Thymus (tissue), 11 donors: ENCODE measurements at regions not wholly inside any gene's neighbourhood (a gene's known extent, or its start where the extent isn't known, plus 50 kb on each side); places are given as distances from the start of the nearest gene placed in this dataset.

Experiments
- DNase-seq, 9 donors: peaks; one replicate each; pipeline ENCODE4 v3.0.0-alpha.2; 2013; ENCODE audit warnings: low spot score in 9 of 9, low read depth in 6 of 9, missing footprints in 1 of 9
- H3K27ac ChIP-seq, 2 donors: one replicate each; pipeline ENCODE4 v1.5.1; 2013; ENCODE audit warnings: control low read depth in 1 of 2, low read depth in 1 of 2, low read length in 1 of 2, mild to moderate bottlenecking in 1 of 2, moderate library complexity in 1 of 2
- H3K27me3 ChIP-seq, 2 donors: one replicate each; pipeline ENCODE4 v1.5.1; 2013; ENCODE audit warnings: low read length in 1 of 2; ENCODE audit not compliant: control insufficient read depth in 2 of 2, insufficient read depth in 1 of 2
- H3K36me3 ChIP-seq, 2 donors: one replicate each; pipeline ENCODE4 v1.5.1; 2013; ENCODE audit warnings: low read length in 1 of 2, mild to moderate bottlenecking in 1 of 2, moderate library complexity in 1 of 2; ENCODE audit not compliant: control insufficient read depth in 2 of 2, insufficient read depth in 2 of 2
- H3K4me1 ChIP-seq, 2 donors: one replicate each; pipeline ENCODE4 v1.5.1; 2013; ENCODE audit warnings: low read length in 2 of 2; ENCODE audit not compliant: control insufficient read depth in 2 of 2, insufficient read depth in 2 of 2
- H3K4me3 ChIP-seq, 2 donors: one replicate each; pipeline ENCODE4 v1.5.1; 2013; ENCODE audit warnings: low read length in 2 of 2, control low read depth in 1 of 2, mild to moderate bottlenecking in 1 of 2
- H3K9me3 ChIP-seq, 2 donors: one replicate each; pipeline ENCODE4 v1.5.1; 2013; ENCODE audit warnings: low read length in 1 of 2, mild to moderate bottlenecking in 1 of 2; ENCODE audit not compliant: control insufficient read depth in 2 of 2, insufficient read depth in 1 of 2
- WGBS: extraction: QIAGEN DNeasy Blood & Tissue Kit; methylation state at CpG from one replicate; pipeline ENCODE4 v1.1.7; 2013; 5-methylcytosine and 5-hydroxymethylcytosine counted together
- donor health status: healthy.

GRCh38 chr2:13650586-13651180 lies 933.9 kb downstream of the TRIB2 start:
- Histone ChIP-seq H3K36me3 (no peaks in the 10 kb centered on the region), H3K4me1 (no peaks in the 10 kb centered on the region), H3K9me3 (peaks cover 0 to 2% of the 10 kb centered on the region in 2 donors), H3K27me3 (no peaks in the 10 kb centered on the region), H3K27ac (no peak overlapping the region), H3K4me3 (no peak overlapping the region)
- 74% methylated on average over 3 of the region's 3 CpGs for WGBS
- no peak for DNase-seq

DNA sequence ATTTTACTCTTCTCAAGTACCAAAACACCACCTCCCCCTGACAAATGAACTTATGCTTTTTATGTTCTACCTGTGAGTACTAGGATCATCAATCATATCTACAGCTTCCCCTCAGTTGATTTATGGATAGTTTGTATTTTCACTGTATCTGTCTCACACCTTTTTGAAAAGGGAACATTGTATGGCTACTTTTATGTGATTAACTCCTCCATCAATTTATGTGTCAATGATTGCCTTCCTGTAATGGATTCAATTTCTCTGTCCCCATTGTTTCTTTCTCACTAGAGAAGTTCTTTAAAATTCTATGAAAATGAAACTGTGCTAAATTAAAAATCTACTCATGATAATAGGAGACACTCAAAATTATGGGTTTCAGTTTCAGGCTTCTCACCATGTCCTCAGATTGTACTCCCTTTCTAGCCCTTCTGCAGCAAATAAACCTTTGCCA lies 935.0 kb downstream of the TRIB2 start:
- no peak overlapping the region for H3K4me3 ChIP-seq
- H3K27ac ChIP-seq, result no peak overlapping the region
- no peaks in the 10 kb centered on the region for H3K4me1 ChIP-seq
- DNase-seq, result no peak
- no peaks in the 10 kb centered on the region for H3K36me3 ChIP-seq
- H3K27me3 ChIP-seq, result no peaks in the 10 kb centered on the region
- H3K9me3 ChIP-seq, result peaks cover 0 to 2% of the 10 kb centered on the region in 2 donors

DNA sequence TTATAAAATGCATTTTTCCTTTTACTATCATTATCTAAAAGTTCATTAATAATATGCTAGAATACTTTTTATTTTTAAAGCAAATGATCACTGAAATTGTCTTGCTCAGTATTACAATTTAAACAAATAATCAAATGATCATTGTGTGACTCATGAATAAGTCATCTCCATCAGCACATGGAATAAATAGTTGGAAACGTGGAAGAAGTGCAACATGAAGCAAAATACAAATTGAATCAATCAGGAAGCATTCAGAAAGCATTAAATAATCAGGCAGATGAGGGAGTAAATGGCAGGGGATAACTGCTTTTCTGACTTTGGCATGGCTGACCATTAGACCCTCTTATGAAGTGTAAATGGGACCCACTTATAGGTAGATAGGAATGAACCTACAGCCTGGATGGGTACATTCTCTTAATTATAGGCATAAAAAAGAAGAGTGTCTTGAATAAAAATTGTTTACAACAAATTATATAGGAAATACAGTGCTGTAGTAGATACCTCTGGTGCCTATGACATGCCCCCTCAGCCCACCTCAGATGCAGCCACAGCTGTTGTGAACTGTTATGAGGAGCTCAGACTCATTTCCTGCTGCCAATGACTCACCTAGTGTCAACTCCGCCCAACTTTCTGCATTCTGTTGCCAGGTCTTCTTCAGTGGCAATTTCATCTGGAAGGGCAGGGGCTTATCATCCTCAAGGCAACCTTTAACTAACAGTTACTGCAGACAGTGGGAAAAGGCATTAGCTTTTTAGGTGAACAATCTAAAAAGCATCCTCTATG lies 936.0 kb downstream of the TRIB2 start:
- WGBS, result 71% methylated on average over 2 of the region's 2 CpGs
- Histone ChIP-seq H3K27ac (no peak overlapping the region), H3K9me3 (peaks cover 0 to 2% of the 10 kb centered on the region in 2 donors), H3K4me1 (no peaks in the 10 kb centered on the region), H3K4me3 (no peak overlapping the region), H3K36me3 (no peaks in the 10 kb centered on the region), H3K27me3 (no peaks in the 10 kb centered on the region)
- DNase-seq, result peak in 1 of 9 donors; percentile 3

- Histone ChIP-seq H3K27ac (no peak overlapping the region), H3K9me3 (peaks cover 0 to 2% of the 10 kb centered on the region in 2 donors), H3K36me3 (no peaks in the 10 kb centered on the region), H3K4me1 (no peaks in the 10 kb centered on the region), H3K4me3 (no peak overlapping the region), H3K27me3 (no peaks in the 10 kb centered on the region)
- DNase-seq, result no peak
These were observed 937.7 kb downstream of the TRIB2 start for GRCh38 chr2:13654416-13654815.

DNA sequence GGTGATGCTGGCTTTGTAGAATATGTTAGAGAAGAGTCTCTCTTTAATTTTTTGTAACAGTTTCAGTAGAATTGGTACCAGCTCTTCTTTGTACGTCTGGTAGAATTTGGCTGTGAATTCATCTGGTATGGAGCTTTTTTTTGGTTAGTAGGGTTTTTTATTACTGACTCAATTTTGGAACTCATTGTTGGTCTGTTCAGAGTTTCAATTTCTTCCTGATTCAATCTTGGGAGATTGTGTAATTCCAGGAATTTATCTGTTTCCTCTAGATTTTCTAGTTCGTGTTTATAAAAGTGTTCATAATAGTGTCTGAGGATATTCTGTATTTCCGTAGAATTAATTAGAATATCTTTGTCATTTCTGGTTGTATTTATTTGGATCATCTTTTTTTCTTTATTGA lies 943.5 kb downstream of the TRIB2 start:
- no peaks in the 10 kb centered on the region for H3K4me1 ChIP-seq
- no peak for DNase-seq
- WGBS, result 74% methylated on average over 3 of the region's 3 CpGs
- H3K9me3 ChIP-seq, result no peaks in the 10 kb centered on the region
- H3K27me3 ChIP-seq, result no peaks in the 10 kb centered on the region
- no peak overlapping the region for H3K27ac ChIP-seq
- H3K36me3 ChIP-seq, result no peaks in the 10 kb centered on the region
- H3K4me3 ChIP-seq, result no peak overlapping the region

DNA sequence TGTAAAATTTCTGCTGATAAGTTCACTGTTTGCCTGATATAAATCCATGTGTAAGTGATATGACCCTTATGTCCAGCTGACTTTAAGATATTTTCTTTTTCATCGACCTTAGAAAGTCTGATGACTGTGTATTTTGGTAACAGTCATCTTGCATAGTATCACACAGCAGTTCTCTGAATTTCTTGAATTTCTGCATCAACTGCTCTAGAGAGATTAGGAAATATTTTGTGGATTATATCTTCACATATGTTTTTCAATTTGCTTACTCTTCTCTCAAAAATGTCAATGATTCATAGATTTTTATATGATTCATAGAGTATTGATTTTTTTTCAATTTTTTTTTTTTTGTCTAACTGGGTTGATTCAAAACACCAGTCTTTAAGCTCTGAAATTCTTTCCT lies 945.3 kb downstream of the TRIB2 start:
- Histone ChIP-seq H3K9me3 (no peaks in the 10 kb centered on the region), H3K36me3 (no peaks in the 10 kb centered on the region), H3K4me1 (no peaks in the 10 kb centered on the region), H3K4me3 (no peak overlapping the region), H3K27me3 (no peaks in the 10 kb centered on the region), H3K27ac (no peak overlapping the region)
- no peak for DNase-seq
- 80% methylated on average over 1 of the region's 1 CpG for WGBS

DNA sequence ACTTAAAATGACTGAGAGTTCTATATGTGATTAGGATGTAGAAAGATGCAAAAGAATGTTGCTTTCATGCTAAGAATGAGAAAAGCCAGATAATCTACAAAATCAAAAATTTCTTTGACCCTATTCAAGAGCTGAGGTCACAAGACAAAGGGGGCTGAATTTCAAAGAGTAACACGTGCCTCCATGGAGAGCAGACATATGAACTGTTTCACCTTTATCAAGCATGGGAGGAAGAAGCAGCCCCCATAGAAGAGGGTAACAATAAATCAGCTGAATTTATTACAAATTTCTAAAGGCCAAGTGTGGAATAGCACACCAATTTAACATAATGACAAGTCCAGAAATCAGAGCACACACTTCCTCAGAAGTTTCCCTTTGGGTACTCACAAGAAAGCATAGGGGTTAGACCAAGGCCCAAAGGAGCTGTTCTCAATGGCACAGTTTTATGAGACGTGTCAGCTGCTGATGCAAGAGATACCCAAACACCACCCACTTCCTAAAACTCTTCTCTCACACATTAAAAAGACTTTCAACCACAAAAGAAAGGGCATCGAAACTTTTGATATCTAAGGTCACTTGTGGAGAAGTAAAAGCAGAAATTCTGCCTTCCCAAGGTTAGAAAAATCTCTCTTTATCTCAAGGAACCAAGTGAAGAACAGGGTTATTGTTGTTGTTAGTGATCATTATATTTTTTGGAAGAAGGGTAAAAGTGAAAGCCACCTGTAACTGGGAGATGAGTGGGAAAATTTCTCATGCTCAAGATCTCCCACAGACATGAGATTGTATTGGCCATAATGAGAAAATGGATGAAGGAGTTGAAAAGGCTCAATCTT lies 950.1 kb downstream of the TRIB2 start:
- no peak overlapping the region for H3K4me3 ChIP-seq
- H3K27me3 ChIP-seq, result no peaks in the 10 kb centered on the region
- H3K27ac ChIP-seq, result no peak overlapping the region
- no peaks in the 10 kb centered on the region for H3K9me3 ChIP-seq
- no peak for DNase-seq
- H3K36me3 ChIP-seq, result no peaks in the 10 kb centered on the region
- H3K4me1 ChIP-seq, result no peaks in the 10 kb centered on the region
- WGBS, result 69% methylated on average over 3 of the region's 3 CpGs

DNA sequence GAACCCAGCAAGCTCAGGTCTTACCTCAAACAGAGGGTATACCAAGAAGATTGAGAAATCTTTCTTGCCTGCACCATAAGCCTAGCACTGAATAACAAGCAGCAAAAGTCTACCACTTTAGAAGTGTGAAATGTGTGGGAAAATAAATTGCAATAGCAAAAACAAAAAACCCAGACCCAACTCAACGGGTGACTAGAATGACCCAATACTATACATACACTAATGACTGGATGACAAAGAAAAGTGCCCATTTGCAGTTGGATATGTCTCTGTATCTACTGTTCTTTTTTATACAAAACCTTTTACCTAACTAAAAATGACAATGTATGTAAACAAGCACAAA lies 950.6 kb downstream of the TRIB2 start:
- DNase-seq, result no peak
- H3K4me1 ChIP-seq, result no peaks in the 10 kb centered on the region
- H3K9me3 ChIP-seq, result no peaks in the 10 kb centered on the region
- no peak overlapping the region for H3K4me3 ChIP-seq
- WGBS, result 97% methylated on average over 1 of the region's 1 CpG
- H3K27ac ChIP-seq, result no peak overlapping the region
- no peaks in the 10 kb centered on the region for H3K36me3 ChIP-seq
- H3K27me3 ChIP-seq, result no peaks in the 10 kb centered on the region

- Histone ChIP-seq H3K4me3 (no peak overlapping the region), H3K36me3 (no peaks in the 10 kb centered on the region), H3K27me3 (no peaks in the 10 kb centered on the region), H3K4me1 (no peaks in the 10 kb centered on the region), H3K9me3 (no peaks in the 10 kb centered on the region), H3K27ac (no peak overlapping the region)
- DNase-seq, result no peak
- 59% methylated on average over 3 of the region's 3 CpGs for WGBS
These were observed 952.9 kb downstream of the TRIB2 start for GRCh38 chr2:13669607-13670006.
